Lung (tissue), 11 donors: ENCODE measurements at regions not wholly inside any gene's neighbourhood (a gene's known extent, or its start where the extent isn't known, plus 50 kb on each side); places are given as distances from the start of the nearest gene placed in this dataset.

Source experiments
- ATAC-seq: fragments of 200-7000 bp; cut with Tn5 transposase; one replicate; pipeline ENCODE4 v1.9.1; 2020; ENCODE audit warnings: moderate number of reproducible peaks; ENCODE audit not compliant: insufficient read depth, low FRiP score
- DNase-seq, 3 donors: peaks; one replicate each; pipeline ENCODE4 v3.0.0-alpha.2; 2013 to 2017
- H3K27ac ChIP-seq, 2 donors: one replicate each; pipeline ENCODE4 v1.5.1; 2013; ENCODE audit warnings: mild to moderate bottlenecking in 2 of 2, moderate library complexity in 2 of 2, control low read depth in 1 of 2, inconsistent platforms in 1 of 2, low read depth in 1 of 2, low read length in 1 of 2
- H3K27me3 ChIP-seq, 3 donors: one replicate each; pipeline ENCODE4 v1.5.1; 2013; ENCODE audit warnings: low read length in 2 of 3; ENCODE audit not compliant: control insufficient read depth in 3 of 3, insufficient read depth in 3 of 3
- H3K36me3 ChIP-seq, 4 donors: one replicate each; pipeline ENCODE4 v1.5.1; 2013; ENCODE audit warnings: low read length in 4 of 4, mild to moderate bottlenecking in 1 of 4, moderate library complexity in 1 of 4; ENCODE audit not compliant: control insufficient read depth in 4 of 4, insufficient read depth in 4 of 4
- H3K4me1 ChIP-seq, 5 donors: one replicate each; pipeline ENCODE4 v1.5.1; 2013; ENCODE audit warnings: low read length in 5 of 5, mild to moderate bottlenecking in 2 of 5, moderate library complexity in 1 of 5; ENCODE audit not compliant: control insufficient read depth in 5 of 5, insufficient read depth in 5 of 5
- H3K4me3 ChIP-seq: one replicate; pipeline ENCODE4 v1.5.1; 2013; ENCODE audit warnings: mild to moderate bottlenecking, control low read depth, moderate library complexity
- H3K9ac ChIP-seq, 2 donors: one replicate each; pipeline ENCODE4 v1.5.1; 2013; ENCODE audit warnings: low read length in 2 of 2, control low read depth in 1 of 2; ENCODE audit not compliant: insufficient read depth in 1 of 2
- H3K9me3 ChIP-seq, 4 donors: one replicate each; pipeline ENCODE4 v1.5.1; 2013; ENCODE audit warnings: low read length in 3 of 4, mild to moderate bottlenecking in 1 of 4, moderate library complexity in 1 of 4; ENCODE audit not compliant: control insufficient read depth in 4 of 4, insufficient read depth in 3 of 4
- WGBS, 2 donors: extraction: QIAGEN DNeasy Blood & Tissue Kit; methylation state at CpG; one replicate each; pipeline ENCODE4 v1.1.7; 2013; 5-methylcytosine and 5-hydroxymethylcytosine counted together
- TF ChIP-seq, protein P1 (sequence below): IDR thresholded peaks from 2 replicates; pipeline ENCODE4 v1.5.1; 2012; ENCODE audit warnings: mild to moderate bottlenecking; ENCODE audit errors: control extremely low read depth, extremely low read depth
- donor health status: control.
- donor health status: control.
- donor health status: Bipolar disorder and iron deficiency.
- donor health status: healthy.
- donor health status: DM: yes; HTN: yes; CAD: no.

- DNase-seq (peak in 2 of 3 donors; percentile 70 to 72), ATAC-seq (no peak)
- H3K27me3 ChIP-seq, result no peaks in the 10 kb centered on the region
- H3K36me3 ChIP-seq, result no peaks in the 10 kb centered on the region
- H3K27ac ChIP-seq, result no peak overlapping the region
- H3K4me3 ChIP-seq, result no peak overlapping the region
- WGBS, 2 donors, result 65 to 75% methylated on average over 4 of the region's 4 CpGs
- H3K4me1 ChIP-seq, result peaks cover 0 to 25% (median 0%) of the 10 kb centered on the region in 5 donors
- no peak overlapping the region for H3K9ac ChIP-seq
- H3K9me3 ChIP-seq, result no peaks in the 10 kb centered on the region
- TF ChIP-seq, protein P1, sequence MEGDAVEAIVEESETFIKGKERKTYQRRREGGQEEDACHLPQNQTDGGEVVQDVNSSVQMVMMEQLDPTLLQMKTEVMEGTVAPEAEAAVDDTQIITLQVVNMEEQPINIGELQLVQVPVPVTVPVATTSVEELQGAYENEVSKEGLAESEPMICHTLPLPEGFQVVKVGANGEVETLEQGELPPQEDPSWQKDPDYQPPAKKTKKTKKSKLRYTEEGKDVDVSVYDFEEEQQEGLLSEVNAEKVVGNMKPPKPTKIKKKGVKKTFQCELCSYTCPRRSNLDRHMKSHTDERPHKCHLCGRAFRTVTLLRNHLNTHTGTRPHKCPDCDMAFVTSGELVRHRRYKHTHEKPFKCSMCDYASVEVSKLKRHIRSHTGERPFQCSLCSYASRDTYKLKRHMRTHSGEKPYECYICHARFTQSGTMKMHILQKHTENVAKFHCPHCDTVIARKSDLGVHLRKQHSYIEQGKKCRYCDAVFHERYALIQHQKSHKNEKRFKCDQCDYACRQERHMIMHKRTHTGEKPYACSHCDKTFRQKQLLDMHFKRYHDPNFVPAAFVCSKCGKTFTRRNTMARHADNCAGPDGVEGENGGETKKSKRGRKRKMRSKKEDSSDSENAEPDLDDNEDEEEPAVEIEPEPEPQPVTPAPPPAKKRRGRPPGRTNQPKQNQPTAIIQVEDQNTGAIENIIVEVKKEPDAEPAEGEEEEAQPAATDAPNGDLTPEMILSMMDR, result no peak
Observed at GRCh38 chr11:32266601-32267000, 168.7 kb downstream of the WT1 start.

DNA sequence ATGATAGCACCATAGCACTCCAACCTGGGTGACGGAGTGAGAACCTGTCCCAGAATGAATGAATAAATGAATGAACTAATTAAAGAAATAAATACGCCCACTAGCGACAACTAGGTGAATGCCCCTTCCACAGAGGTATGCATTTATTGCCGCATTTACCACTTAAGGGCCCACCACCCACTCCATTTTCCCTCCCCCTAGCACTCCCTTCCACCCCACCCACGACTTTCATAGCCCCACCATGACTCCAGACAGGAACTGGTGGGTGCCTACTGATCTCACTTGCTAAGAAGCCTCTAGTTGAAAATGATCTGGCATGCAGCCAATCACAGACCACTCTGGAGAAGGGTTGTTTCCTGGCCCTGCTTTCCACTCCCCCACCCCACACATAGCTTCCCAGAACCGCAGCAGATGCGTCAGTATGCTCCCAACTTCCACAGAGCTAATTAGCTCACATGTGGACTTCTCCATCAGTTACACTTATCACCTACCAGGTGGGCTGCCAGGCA, 167.6 kb downstream of the WT1 start:
- Histone ChIP-seq H3K9ac (no peak overlapping the region), H3K4me3 (no peak overlapping the region), H3K27ac (no peak overlapping the region), H3K27me3 (no peaks in the 10 kb centered on the region), H3K36me3 (no peaks in the 10 kb centered on the region), H3K4me1 (peaks cover 0 to 25% (median 0%) of the 10 kb centered on the region in 5 donors), H3K9me3 (no peaks in the 10 kb centered on the region)
- ATAC-seq (no peak), DNase-seq (no peak)
- TF ChIP-seq, protein P1, result no peak
- 75 to 77% methylated on average over 7 of the region's 7 CpGs for WGBS, 2 donors

DNA sequence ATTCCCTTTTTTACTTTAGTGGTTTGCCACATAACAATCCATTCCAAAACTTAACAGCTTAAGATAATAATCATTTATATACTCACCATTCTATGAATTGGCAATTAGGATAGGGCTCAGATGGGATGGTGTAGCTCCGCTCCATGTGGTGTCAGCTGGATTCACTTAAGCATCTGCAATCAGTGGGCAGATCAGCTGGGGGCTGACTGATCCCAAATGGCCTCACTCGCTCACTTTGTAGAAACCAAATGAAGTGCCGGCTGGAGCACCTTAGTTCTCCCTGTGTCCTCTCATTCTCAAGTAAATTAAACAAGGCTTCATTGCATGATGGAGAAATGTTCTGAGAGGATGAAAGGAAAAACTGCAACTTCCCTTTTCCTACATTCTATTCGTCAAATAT, 161.4 kb downstream of the WT1 start:
- ATAC-seq (no peak), DNase-seq (no peak)
- H3K27me3 ChIP-seq, result no peaks in the 10 kb centered on the region
- no peaks in the 10 kb centered on the region for H3K36me3 ChIP-seq
- no peak overlapping the region for H3K27ac ChIP-seq
- TF ChIP-seq, protein P1, result no peak
- H3K4me1 ChIP-seq, result peaks cover 0 to 2% (median 0%) of the 10 kb centered on the region in 5 donors
- no peak overlapping the region for H3K9ac ChIP-seq
- H3K9me3 ChIP-seq, result no peaks in the 10 kb centered on the region
- 74 to 76% methylated on average over 4 of the region's 4 CpGs for WGBS, 2 donors
- no peak overlapping the region for H3K4me3 ChIP-seq

GRCh38 chr11:32279672-32280071, 155.7 kb downstream of the WT1 start:
- H3K27ac ChIP-seq, result no peak overlapping the region
- H3K27me3 ChIP-seq, result no peaks in the 10 kb centered on the region
- 68 to 74% methylated on average over 3 of the region's 3 CpGs for WGBS, 2 donors
- no peak for ATAC-seq
- TF ChIP-seq, protein P1, result no peak
- no peaks in the 10 kb centered on the region for H3K4me1 ChIP-seq
- no peak for DNase-seq
- peaks cover 0 to 2% (median 0%) of the 10 kb centered on the region in 4 donors for H3K9me3 ChIP-seq
- no peak overlapping the region for H3K4me3 ChIP-seq
- H3K9ac ChIP-seq, result no peak overlapping the region
- H3K36me3 ChIP-seq, result no peaks in the 10 kb centered on the region
